Suprapubic skin (tissue), 4 donors: ENCODE measurements at regions not wholly inside any gene's neighbourhood (a gene's known extent, or its start where the extent isn't known, plus 50 kb on each side); places are given as distances from the start of the nearest gene placed in this dataset.

Experiments used
- DNase-seq, 2 donors: peaks; one replicate each; pipeline ENCODE4 v3.0.0-alpha.2; 2019; ENCODE audit warnings: low spot score in 2 of 2
- H3K27ac ChIP-seq: fragments of 200-600 bp; sonication (generic); one replicate; pipeline ENCODE4 v1.5.1; 2019
- H3K27me3 ChIP-seq: fragments of 200-600 bp; sonication (generic); one replicate; pipeline ENCODE4 v1.5.1; 2019
- H3K36me3 ChIP-seq: fragments of 200-600 bp; sonication (generic); one replicate; pipeline ENCODE4 v1.5.1; 2019
- H3K4me1 ChIP-seq: fragments of 200-600 bp; sonication (generic); one replicate; pipeline ENCODE4 v1.5.1; 2019
- H3K4me3 ChIP-seq: fragments of 200-600 bp; sonication (generic); one replicate; pipeline ENCODE4 v1.5.1; 2019; ENCODE audit warnings: mild to moderate bottlenecking
- H3K9me3 ChIP-seq: fragments of 200-600 bp; sonication (generic); one replicate; pipeline ENCODE4 v1.5.1; 2019
- EP300 ChIP-seq: sonication (generic); formaldehyde crosslinking; IDR thresholded peaks from one replicate; pipeline ENCODE4 v1.6.1; 2017; ENCODE audit warnings: antibody characterized with exemption
- POLR2A ChIP-seq, 2 donors: fragments of 450-650 bp; IDR thresholded peaks; one replicate each; pipeline ENCODE4 v1.6.1; 2017; ENCODE audit warnings: antibody characterized with exemption in 2 of 2, mild to moderate bottlenecking in 2 of 2, moderate library complexity in 2 of 2
- POLR2AphosphoS5 ChIP-seq, 3 donors: sonication (generic); formaldehyde crosslinking; IDR thresholded peaks; one replicate each; pipeline ENCODE4 v1.6.1; 2017; ENCODE audit warnings: antibody characterized with exemption in 3 of 3
- WGBS: methylation state at CpG from one replicate; pipeline ENCODE4 v1.1.5; 2018; 5-methylcytosine and 5-hydroxymethylcytosine counted together
- TF ChIP-seq, protein P1 (sequence below), 2 donors: fragments of 200-600 bp in 1 of 2; fragments of 450-650 bp in 1 of 2; sonication (generic) in 1 of 2; IDR thresholded peaks; one replicate each; pipeline ENCODE4 v1.5.1; 2016 to 2019; ENCODE audit warnings: antibody characterized with exemption in 2 of 2, mild to moderate bottlenecking in 1 of 2, moderate library complexity in 1 of 2

- no peaks in the 10 kb centered on the region for H3K4me1 ChIP-seq
- no peaks in the 10 kb centered on the region for H3K36me3 ChIP-seq
- TF ChIP-seq, protein P1, sequence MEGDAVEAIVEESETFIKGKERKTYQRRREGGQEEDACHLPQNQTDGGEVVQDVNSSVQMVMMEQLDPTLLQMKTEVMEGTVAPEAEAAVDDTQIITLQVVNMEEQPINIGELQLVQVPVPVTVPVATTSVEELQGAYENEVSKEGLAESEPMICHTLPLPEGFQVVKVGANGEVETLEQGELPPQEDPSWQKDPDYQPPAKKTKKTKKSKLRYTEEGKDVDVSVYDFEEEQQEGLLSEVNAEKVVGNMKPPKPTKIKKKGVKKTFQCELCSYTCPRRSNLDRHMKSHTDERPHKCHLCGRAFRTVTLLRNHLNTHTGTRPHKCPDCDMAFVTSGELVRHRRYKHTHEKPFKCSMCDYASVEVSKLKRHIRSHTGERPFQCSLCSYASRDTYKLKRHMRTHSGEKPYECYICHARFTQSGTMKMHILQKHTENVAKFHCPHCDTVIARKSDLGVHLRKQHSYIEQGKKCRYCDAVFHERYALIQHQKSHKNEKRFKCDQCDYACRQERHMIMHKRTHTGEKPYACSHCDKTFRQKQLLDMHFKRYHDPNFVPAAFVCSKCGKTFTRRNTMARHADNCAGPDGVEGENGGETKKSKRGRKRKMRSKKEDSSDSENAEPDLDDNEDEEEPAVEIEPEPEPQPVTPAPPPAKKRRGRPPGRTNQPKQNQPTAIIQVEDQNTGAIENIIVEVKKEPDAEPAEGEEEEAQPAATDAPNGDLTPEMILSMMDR (IDR thresholded peaks at IDR 0.05), result no peak
- no peak for TF ChIP-seq EP300
- no peak for TF ChIP-seq POLR2AphosphoS5 (IDR thresholded peaks at IDR 0.05)
- no peak for TF ChIP-seq POLR2A (IDR thresholded peaks at IDR 0.05)
- H3K4me3 ChIP-seq, result no peak overlapping the region
- WGBS, result 87% methylated on average over 1 of the region's 1 CpG
- no peak for DNase-seq
- H3K27me3 ChIP-seq, result no peaks in the 10 kb centered on the region
- no peak overlapping the region for H3K27ac ChIP-seq
- peaks cover 8% of the 10 kb centered on the region for H3K9me3 ChIP-seq
These were observed 78.6 kb upstream of the RGMB start for GRCh38 chr5:98694902-98695301.

- Histone ChIP-seq H3K36me3 (no peaks in the 10 kb centered on the region), H3K27ac (no peak overlapping the region), H3K27me3 (no peaks in the 10 kb centered on the region), H3K9me3 (peaks cover 10% of the 10 kb centered on the region), H3K4me3 (no peak overlapping the region), H3K4me1 (no peaks in the 10 kb centered on the region)
- TF ChIP-seq EP300, result no peak
- TF ChIP-seq, protein P1 (IDR thresholded peaks at IDR 0.05), result no peak
- TF ChIP-seq POLR2A (IDR thresholded peaks at IDR 0.05), result no peak
- TF ChIP-seq POLR2AphosphoS5 (IDR thresholded peaks at IDR 0.05), result no peak
- no peak for DNase-seq
These were observed 75.1 kb upstream of the RGMB start for GRCh38 chr5:98698359-98698758.

DNA sequence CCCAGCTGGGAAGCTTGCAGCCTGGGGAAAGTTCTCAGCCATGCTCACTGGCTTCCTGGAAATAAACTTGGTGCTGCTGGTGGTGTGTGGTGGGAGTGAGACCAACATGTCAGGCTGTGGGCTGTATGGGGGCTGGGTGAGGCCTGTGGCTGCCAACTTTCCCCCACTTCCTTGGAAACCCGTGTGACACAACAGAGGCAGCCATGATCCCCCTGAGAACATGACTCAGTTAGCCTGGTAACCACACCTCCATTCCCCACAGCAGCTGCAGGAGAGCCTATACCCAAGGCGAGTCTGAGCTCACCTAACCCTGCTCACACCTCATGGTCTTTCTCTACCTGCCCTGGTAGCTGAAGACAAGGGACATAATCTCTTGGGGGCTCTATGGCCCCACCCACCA is 72.7 kb upstream of the RGMB start:
- no peak for DNase-seq

GRCh38 chr5:98705841-98706240 is 67.6 kb upstream of the RGMB start:
- Histone ChIP-seq H3K36me3 (no peaks in the 10 kb centered on the region), H3K27ac (no peak overlapping the region), H3K27me3 (no peaks in the 10 kb centered on the region), H3K9me3 (peaks cover 5% of the 10 kb centered on the region), H3K4me3 (no peak overlapping the region), H3K4me1 (no peaks in the 10 kb centered on the region)
- WGBS, result 87% methylated on average over 2 of the region's 2 CpGs
- DNase-seq, result no peak
- no peak for TF ChIP-seq POLR2AphosphoS5 (IDR thresholded peaks at IDR 0.05)

More for the DNA sequence above, 72.7 kb upstream of the RGMB start:
- Histone ChIP-seq H3K27me3 (no peaks in the 10 kb centered on the region), H3K4me3 (no peak overlapping the region), H3K9me3 (peaks cover 5% of the 10 kb centered on the region), H3K27ac (no peak overlapping the region), H3K36me3 (no peaks in the 10 kb centered on the region), H3K4me1 (no peaks in the 10 kb centered on the region)
- WGBS, result 77% methylated on average over 2 of the region's 2 CpGs
- TF ChIP-seq POLR2AphosphoS5 (IDR thresholded peaks at IDR 0.05), result no peak
- no peak for TF ChIP-seq POLR2A (IDR thresholded peaks at IDR 0.05)
- TF ChIP-seq, protein P1 (IDR thresholded peaks at IDR 0.05), result no peak
- no peak for TF ChIP-seq EP300

GRCh38 chr5:98709681-98710080 is 63.8 kb upstream of the RGMB start:
- no peak overlapping the region for H3K27ac ChIP-seq
- WGBS, result 75% methylated on average over 1 of the region's 1 CpG
- no peaks in the 10 kb centered on the region for H3K9me3 ChIP-seq
- no peaks in the 10 kb centered on the region for H3K27me3 ChIP-seq
- DNase-seq, result no peak
- no peaks in the 10 kb centered on the region for H3K36me3 ChIP-seq
- H3K4me1 ChIP-seq, result no peaks in the 10 kb centered on the region
- no peak for TF ChIP-seq POLR2A (IDR thresholded peaks at IDR 0.05)
- no peak for TF ChIP-seq EP300
- TF ChIP-seq, protein P1 (IDR thresholded peaks at IDR 0.05), result no peak
- no peak for TF ChIP-seq POLR2AphosphoS5 (IDR thresholded peaks at IDR 0.05)
- no peak overlapping the region for H3K4me3 ChIP-seq

- no peak for DNase-seq
- Histone ChIP-seq H3K9me3 (no peaks in the 10 kb centered on the region), H3K4me3 (no peak overlapping the region), H3K4me1 (no peaks in the 10 kb centered on the region), H3K27me3 (no peaks in the 10 kb centered on the region), H3K36me3 (no peaks in the 10 kb centered on the region), H3K27ac (no peak overlapping the region)
- TF ChIP-seq, protein P1 (IDR thresholded peaks at IDR 0.05), result no peak
- no peak for TF ChIP-seq POLR2A (IDR thresholded peaks at IDR 0.05)
- TF ChIP-seq EP300, result no peak
- no peak for TF ChIP-seq POLR2AphosphoS5 (IDR thresholded peaks at IDR 0.05)
These were observed 60.4 kb upstream of the RGMB start for GRCh38 chr5:98713027-98713426.
